ENCODE measurements at regions not wholly inside any gene's neighbourhood (a gene's known extent, or its start where the extent isn't known, plus 50 kb on each side); places are given as distances from the start of the nearest gene placed in this dataset.

DNA sequence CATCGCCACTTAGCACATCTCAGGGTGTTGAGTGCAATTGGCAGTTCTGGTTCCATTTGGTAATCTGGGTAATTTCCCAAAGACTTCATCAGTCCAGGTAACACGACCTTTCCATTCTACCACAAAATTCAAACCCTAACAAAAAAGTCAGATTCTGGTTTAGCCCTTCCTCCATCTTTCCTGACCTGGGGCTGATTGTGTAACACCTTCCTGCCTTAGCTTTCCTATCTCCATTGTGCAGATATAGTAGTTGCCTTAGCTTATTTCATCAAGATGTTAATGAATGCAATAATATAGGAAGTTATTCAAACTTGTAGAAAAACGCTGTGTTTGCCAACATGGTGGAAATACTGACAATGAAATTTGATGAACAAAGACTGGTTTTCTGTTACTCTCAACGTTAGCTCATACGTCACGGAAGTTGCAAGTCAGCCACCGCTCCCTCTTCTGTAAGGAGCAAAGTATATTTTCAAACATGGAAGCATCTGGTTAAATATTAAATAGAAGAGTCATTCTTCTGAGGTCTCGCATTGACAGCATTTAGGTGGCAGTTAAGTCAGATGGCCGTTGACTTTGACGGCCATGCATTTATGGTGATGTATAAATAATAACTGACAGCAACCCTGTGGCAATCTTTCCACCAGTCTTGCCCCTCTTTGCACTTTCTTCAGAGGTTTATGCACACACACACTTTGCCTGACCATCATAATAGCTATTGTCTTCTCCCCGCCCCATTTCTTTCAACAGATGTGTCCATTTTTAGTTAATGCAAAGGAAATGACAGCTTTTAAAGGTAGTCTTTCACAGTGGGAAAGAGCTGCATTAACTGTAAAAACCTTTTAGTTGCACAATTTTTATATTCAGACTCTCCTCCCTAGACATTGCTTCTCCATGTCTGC lies 205.1 kb upstream of the BMPER start:
- DNase-seq (ENCODE audit: extremely low spot score, insufficient read length, low read depth) = no peak
- no peak for FAIRE-seq

DNA sequence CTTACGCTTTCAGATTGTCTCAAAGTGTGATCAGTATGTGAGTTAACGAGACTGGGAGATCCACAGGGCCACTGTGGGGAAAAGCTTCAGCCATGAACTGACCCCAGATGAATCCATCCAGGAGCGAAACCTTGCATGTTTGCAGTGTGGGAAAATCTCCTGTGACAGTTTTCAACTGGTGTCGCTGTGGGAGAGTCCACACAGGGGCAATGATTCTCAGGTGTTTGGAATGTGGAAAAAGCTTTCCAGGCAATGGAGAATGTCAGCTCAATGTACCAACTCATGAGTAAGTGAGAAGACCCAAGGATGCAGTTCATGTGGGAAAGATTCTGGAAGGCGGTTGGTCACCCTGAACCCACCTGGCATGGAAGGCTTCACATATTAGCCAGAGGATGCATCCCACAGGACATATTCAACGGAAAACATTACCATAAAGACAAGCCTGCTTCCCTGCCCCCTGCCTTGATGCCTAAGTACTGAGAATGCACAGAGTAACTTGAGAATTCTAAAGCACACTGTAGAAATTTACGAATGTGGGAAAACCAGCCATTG lies 204.1 kb upstream of the BMPER start:
- FAIRE-seq = no peak
- DNase-seq (ENCODE audit: extremely low spot score, insufficient read length, low read depth) = no peak

DNA sequence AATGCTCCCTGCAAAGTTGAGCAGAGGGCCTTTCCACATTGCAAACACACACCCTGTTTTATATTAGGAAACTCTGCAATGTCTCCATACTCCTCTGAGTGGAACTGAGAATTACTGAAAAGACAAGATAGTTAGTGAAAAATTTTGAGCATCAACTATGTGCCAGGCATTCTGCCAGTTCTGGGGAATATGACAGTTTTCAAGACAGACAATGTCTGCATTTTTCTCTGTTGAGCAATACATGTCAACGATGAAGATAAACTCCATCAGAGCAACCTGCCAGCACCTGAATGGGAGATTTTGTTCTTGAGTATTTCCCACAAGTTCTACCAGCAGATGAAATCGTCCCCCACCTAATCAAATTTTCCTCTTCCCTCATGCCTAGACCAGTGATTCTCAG lies 203.4 kb upstream of the BMPER start:
- DNase-seq (ENCODE audit: extremely low spot score, insufficient read length, low read depth) = no peak
- no peak for FAIRE-seq

DNA sequence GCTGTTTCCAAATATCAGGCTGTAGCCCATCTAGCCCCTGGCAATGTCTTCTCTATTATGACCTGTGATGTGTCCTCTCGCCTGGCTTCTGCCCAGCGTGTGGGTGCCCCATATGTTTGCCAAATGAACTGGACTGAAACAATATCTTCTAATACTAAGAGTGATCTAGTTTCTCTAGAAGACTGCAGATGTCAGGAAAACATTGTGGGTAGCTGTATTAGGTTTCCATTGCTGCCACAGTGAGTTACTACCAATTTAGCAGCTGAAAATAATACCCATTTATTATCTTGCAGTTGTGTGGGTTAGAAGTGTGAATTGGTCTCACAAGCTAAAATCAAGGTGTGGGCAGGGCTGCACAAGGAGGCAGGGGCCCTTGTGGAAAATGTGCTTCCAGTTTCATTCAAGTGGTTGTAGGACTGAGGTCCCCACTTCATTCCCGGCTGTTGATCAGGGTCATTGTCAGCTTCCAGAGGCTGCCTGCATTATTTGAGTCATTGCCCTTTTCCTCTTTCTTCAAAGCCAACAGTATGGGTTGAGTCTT lies 202.8 kb upstream of the BMPER start:
- FAIRE-seq = no peak

DNA sequence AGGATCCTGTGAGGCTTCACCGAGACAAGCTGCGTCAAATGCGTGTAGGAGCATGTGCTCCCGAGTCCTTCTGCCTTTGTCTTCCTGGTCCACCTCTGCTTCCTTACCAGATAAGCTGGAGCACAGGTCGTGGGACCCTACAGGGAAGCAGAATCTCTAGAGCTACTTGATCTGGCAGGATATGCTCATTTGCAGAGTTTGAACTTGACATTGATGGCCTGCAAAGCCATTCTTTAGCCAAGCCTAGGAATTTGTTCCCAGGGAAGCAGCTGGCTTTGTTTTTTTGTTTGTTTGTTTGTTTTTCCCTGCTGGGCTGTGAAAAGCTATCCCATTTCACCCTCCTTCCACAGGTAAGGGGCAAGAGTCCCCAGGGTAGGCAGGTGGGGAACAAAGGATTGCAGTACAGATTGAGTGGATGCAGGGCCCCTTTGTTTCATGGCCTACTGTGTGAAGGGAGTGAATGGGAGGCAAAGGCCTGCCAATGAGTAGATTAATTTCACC lies 200.0 kb upstream of the BMPER start:
- no peak for FAIRE-seq
- no peak for DNase-seq (ENCODE audit: extremely low spot score, insufficient read length, low read depth)

More for the DNA sequence above, 202.8 kb upstream of the BMPER start:
- no peak for DNase-seq (ENCODE audit: extremely low spot score, insufficient read length, low read depth)

DNA sequence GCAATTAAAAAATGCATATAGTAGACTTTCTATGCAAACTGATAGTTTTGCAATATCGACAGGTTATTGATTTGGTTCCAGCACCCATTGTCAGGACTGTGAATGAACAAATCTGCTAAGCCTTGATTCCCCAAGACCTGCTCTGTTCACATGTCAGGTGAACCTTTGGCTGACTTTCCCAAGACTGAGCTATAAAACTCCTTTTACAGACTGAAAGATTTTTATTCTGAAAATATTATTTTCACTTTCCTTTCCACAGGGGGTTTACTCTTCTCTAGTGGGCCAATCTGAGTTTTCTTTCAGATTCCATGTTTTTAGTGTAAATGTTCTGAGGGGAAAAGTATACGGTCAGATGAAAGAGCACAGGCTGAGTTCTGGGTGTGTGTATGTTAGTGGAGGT lies 199.2 kb upstream of the BMPER start:
- DNase-seq (ENCODE audit: extremely low spot score, insufficient read length, low read depth) (no peak), FAIRE-seq (no peak)

DNA sequence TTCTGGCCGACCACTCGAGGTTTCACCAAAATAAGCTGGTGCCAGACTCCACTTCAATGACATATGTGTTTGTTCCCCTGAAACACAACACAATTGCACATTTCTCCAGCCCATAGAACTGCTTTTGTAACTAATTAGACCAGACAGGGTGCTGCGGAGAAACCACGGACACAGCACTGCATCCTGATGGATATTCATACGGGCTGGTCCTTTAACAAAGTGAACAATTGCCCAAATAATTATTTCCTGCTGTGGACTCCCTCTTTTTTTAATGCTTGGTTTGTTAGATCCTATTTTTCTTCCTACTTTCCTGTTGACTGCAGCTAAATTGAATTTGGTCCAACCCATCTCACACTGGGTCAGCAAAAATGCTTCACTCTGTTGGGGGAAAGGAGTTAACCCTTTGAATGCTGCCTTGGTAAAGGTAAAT lies 198.6 kb upstream of the BMPER start:
- DNase-seq (ENCODE audit: extremely low spot score, insufficient read length, low read depth) = no peak
- FAIRE-seq = no peak

DNA sequence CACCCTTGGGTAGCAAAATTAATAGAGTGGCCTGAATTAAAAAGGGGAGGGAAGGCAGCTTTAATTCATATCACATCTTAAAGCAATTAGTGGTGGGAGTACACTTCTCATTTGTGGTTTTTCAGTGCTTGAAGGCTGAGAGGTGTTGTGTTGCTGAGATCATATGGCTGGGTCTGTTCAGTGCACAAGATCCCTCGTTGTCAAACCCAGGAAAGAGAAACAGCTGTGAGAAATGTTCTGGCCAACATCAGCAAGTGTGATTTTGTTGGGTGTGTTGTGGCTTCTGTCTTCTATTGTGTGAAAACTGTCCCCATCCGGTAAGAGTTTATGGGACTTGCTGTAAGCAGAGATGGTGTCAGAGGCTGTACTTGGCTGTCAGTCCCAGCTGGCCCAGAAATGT lies 197.9 kb upstream of the BMPER start:
- FAIRE-seq (no peak), DNase-seq (ENCODE audit: extremely low spot score, insufficient read length, low read depth) (no peak)

DNA sequence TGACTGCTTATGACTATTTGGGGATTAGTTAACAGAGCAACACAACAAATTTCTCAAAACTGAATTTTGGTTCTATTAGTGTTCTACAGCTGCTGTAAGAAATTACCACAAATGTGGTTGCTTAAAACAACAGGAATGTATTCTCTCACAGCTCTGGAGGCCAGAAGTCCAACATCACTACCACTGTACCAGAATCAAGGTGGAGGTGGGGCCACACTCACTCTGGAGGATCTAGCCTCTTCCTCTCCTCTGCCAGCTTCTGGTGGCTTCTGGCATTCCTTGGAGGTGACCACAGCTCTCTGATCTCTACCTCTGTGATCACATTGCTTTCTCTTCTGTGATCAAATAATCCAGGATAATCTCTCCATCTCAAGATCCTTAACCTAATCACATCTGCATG lies 194.7 kb upstream of the BMPER start:
- FAIRE-seq = no peak
- no peak for DNase-seq (ENCODE audit: extremely low spot score, insufficient read length, low read depth)

DNA sequence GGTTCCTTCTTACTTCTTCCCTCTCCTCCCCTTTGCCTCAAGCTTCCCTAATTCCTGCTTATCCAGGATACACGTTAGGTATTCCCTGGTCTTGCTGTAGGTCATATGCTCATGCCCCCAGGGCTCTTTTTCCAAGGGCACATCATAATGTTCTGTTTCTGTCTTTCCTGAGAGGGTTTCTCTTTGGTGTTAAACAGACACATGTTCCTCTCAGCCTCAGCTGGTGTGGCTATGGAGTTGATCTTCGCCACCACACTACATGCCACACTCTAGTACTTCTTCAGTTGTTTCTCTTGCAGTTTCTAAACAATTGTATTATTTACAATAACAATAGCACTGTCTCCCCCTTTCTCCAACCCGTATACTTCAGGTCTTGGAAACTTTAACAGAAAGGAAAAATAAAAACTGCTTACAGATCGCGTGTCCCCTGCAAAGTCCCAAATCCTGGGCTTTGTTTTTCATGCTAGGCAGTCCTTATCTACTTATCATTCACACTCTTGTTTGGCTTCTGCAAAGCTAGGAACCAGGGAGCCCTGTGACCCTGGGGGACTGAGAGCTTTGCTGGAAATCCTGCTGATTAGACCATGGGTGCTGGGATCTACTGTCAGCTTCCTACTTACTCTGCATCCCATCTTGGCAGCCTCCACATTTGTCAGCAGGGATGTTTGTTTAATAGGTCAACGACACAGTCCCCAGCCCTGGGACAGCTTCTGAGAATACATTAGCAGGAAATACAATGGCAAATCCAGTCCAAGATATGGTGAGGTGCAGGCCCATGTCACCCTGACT lies 193.9 kb upstream of the BMPER start:
- FAIRE-seq (no peak), DNase-seq (ENCODE audit: extremely low spot score, insufficient read length, low read depth) (no peak)

DNA sequence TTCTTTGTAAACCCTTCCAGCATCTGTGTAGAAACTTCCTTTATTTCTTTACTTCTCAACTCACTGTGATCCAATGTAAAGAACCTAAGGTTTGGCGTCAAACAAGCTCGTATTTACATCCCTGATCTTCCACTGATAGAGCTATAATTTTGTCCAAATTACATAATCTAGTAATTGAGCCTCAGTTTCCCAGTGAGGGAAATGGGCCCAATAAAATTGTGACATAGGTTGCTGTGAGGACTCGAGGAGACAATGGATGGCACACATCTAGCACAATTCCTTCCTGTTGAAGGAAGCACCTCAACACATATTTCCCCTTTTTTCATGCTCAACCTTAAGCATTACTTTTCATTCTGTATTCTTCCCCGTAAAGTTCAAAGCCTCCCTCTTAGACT lies 193.3 kb upstream of the BMPER start:
- no peak for FAIRE-seq

DNA sequence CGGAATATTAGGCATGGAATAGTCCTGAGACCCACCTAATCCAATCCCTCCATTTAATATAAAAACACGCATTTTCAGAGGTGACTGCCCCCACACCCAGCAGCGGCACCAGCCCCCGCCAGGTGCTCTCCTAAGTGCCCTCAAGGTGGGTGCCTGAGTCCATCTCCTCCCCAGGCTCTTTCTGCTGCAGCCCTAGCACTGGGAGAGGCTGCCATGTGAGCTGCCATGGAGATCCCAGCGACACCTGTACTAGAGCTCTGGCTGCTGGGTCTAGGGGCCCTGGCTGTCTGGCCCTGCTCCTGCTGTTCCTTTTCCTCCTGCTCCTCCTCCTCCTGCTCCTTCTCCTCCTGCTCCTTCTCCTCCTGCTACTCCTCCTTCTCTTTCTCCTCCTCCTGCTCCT lies 191.1 kb upstream of the BMPER start:
- FAIRE-seq = no peak
- DNase-seq (ENCODE audit: extremely low spot score, insufficient read length, low read depth) = no peak

More for the DNA sequence above, 193.3 kb upstream of the BMPER start:
- DNase-seq (ENCODE audit: extremely low spot score, insufficient read length, low read depth) = no peak

DNA sequence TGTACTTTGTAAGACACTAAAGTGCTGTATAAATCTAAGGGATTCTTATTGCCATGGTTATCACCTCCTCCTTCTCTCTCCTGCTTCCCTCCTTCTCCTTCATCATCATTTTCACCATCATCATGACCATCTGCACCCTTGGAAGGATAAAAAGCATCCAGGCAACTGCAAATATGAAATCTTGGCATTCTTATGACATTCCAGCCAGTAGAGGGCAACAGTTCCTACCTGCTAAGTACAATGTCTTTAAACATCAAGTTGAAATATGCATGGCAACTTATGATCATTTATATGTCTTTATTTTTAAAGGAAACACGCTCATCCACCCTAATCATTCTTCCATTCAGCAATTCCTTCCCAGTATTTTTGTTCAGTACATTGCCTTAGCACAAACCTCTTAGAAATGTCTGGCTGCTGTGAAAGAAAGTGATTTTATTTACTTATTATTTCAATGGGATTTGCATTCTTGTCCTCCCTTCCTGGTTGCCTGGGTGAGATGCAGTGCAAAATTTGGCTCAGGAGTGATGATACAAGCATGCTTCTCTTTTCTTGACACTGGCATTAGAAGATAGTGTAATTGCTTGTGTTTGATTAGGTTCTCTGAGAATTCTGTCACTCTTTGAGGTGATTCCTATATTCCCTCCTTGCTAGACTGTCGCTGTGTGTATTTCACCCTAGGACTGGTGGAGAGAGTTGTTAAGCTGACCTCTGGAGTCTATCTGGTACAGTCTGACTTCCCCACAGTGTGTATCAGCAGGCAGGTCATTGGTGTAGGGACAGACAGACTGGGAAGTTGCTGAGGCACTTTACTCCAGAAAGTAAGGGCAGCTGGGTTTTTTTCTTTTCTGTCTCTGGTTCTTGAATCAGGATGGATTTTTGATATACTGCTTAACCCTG lies 188.5 kb upstream of the BMPER start:
- FAIRE-seq (no peak), DNase-seq (ENCODE audit: extremely low spot score, insufficient read length, low read depth) (no peak)

DNA sequence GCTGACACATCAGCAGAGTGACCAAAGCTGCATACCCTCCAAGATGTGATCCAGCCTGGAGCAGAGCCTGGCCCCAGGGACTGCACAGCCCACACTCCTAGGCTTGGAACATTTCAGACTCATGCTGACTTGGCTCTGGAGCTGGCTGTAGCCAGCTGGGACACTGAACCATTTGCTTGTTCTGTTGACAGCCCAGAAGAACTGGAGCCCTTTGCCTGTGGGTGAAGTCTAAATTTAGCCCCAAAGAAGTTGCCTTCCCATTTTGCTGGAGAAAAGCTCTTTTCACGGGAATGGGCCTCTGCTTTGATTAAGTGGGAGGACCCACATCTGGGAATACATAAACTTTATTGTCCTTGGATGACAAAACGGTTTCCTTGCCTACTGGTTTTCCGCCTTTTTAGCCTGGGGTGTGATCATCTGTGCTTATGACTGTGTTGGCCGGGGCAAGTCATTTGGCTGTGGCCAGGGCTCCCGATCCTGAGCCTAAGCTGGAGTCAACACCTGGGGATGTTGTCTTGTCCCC lies 186.2 kb upstream of the BMPER start:
- no peak for FAIRE-seq
- no peak for DNase-seq (ENCODE audit: extremely low spot score, insufficient read length, low read depth)

DNA sequence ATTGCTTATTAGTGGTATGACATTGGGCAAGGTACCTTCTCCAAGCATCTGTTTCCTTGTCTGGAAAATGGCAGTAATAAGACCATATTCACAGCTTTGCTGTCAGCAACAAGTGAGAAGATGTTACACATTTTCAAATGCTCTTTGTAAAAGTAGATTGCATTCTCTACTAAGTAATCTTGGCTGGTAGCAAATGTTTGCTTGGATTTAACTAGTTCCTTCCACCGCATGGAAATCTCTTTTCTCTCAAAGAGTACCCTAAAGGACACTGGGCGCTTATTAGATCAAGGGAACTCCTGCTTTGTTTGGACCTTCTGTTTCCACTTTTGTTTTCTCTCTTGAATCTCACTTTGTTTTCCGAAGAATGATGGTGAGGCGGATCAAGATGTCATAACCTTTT lies 185.2 kb upstream of the BMPER start:
- DNase-seq (ENCODE audit: extremely low spot score, insufficient read length, low read depth) = no peak
- no peak for FAIRE-seq

DNA sequence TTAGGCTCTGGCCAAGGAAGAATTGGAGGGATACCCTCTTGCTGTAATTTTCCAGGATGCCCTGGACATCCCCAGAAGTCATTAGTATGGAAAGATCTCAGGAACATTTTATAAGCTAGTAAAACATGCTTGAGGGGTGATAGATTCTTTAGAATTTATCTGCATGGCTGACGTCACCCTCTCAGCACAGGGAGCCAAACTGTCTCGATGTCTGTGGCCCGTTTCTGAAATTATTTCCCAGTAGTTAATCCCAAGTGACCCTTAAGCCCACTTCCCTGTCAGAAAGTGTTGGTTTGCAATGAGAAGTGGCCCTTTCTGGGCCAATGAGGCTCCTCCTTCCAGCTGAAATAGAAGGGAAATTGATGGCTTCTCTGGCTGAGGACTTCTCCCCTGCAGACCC lies 184.5 kb upstream of the BMPER start:
- FAIRE-seq (no peak), DNase-seq (ENCODE audit: extremely low spot score, insufficient read length, low read depth) (no peak)

DNA sequence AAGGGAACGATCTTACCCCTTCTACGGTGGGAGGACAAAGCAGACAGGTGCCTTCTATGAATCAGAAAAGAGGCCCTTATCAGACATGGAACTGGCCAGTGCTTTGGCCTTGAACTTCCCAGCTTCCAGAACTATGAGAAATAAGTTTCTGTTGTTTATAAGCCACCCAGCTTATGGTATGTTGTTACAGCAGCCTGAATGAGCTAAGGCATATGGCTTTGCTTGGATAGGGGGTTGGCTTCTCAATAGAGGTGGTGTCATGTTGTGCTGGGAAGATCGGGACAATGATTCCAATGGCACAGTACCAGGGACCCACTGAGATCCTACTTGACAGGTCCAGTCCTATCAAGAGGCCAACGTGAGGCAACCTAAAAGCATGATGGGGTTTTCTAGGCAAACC lies 183.4 kb upstream of the BMPER start:
- FAIRE-seq (no peak), DNase-seq (ENCODE audit: extremely low spot score, insufficient read length, low read depth) (no peak)

DNA sequence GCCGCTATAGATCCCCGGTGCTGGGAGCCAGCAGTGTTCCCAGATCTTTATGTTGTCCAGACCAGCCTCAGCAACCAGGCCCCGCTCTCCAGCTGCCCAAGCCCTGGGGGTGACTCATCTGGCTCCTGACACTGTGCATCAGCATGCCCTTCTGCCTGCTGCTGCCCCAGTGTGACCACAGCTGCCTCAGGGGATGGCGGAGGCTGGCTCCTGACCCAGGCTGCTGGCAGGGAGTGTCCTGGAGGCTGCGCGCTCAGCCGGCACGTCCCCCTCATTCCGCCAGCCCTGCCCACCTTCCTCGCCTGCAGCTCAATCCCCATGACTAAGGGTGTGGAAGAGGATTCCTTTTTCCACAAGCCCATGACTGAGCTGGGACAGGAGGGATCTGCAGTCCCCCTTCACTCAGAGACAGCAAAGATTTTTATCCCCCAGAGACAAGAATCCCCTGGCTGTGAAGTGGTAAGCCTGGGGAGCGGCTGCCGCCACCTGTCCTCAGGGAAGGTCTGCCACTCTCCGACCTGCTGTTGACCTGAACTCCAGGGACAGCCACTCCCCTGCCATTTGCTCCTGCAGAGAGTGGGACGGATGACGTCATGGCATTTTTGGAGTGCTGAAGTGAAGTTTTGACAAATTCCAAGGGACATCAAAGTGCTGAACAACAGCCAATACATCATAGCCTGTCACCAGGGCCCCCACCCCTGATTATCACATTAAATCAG lies 182.8 kb upstream of the BMPER start:
- FAIRE-seq = no peak
- DNase-seq (ENCODE audit: extremely low spot score, insufficient read length, low read depth) = no peak

DNA sequence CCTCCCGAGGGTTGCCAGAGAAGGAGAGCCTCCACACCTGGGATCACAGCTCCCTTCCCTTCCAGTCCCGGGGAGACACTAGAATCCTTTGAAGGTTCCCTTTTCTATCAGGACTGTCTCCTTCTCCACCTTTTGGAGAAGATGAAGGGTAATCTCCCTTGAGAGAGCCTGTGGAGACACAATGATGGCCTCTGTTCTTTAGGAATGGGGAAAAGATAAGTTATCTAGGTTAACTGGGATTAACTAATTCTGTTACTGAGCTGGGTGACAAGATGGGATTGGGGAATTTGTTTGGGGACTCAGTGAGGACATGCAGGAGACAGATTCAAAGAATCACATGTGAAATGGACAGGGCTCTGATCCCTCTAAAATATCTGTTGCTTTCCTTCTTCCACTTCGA lies 181.1 kb upstream of the BMPER start:
- FAIRE-seq (no peak), DNase-seq (ENCODE audit: extremely low spot score, insufficient read length, low read depth) (no peak)

Measured in GM18507 (cell line).